HCT116 (cell line): ENCODE measurements at regions not wholly inside any gene's neighbourhood (a gene's known extent, or its start where the extent isn't known, plus 50 kb on each side); places are given as distances from the start of the nearest gene placed in this dataset.

ENCODE experiments used
- EZH2 ChIP-seq: fragments of 200-600 bp; sonication (generic); IDR thresholded peaks from 2 replicates; pipeline ENCODE4 v1.6.1; 2017; ENCODE audit warnings: antibody characterized with exemption, mixed run types
- EZH2phosphoT487 ChIP-seq: fragments of 200-600 bp; IDR thresholded peaks from 2 replicates; pipeline ENCODE4 v1.6.1; 2018; ENCODE audit warnings: antibody characterized with exemption, borderline replicate concordance
- POLR2A ChIP-seq: IDR thresholded peaks from 2 replicates; pipeline ENCODE4 v1.7.0; 2011; ENCODE audit warnings: borderline replicate concordance; ENCODE audit not compliant: insufficient read depth, insufficient read length; ENCODE audit errors: extremely low read depth
- POLR2AphosphoS5 ChIP-seq: IDR thresholded peaks from 2 replicates; pipeline ENCODE4 v1.6.1; 2011; ENCODE audit warnings: mild to moderate bottlenecking, low read depth, low read length, moderate library complexity
- SP1 ChIP-seq: IDR thresholded peaks from 2 replicates; pipeline ENCODE4 v1.6.1; 2012; ENCODE audit warnings: low read depth
- ZNF274 ChIP-seq: fragments of 200-500 bp; sonication (Bioruptor generic); IDR thresholded peaks from 2 replicates; pipeline ENCODE4 v1.6.1; 2014; ENCODE audit warnings: mild to moderate bottlenecking, low read depth, low read length, inconsistent platforms
- TF ChIP-seq, protein P1 (sequence below), 3 experiments: fragments of 200-600 bp in 1 of 3; sonication (generic) in 1 of 3; IDR thresholded peaks in 2 of 3; conservative IDR thresholded peaks in 1 of 3; 2 replicates each; pipeline ENCODE4 v1.5.1; 2012 to 2017; ENCODE audit warnings: low read depth in 2 of 3, low read length in 2 of 3, antibody characterized with exemption in 1 of 3, borderline replicate concordance in 1 of 3, control low read depth in 1 of 3, mild to moderate bottlenecking in 1 of 3, mixed read lengths in 1 of 3, mixed run types in 1 of 3, moderate library complexity in 1 of 3; ENCODE audit not compliant: insufficient read depth in 1 of 3
- TF ChIP-seq, protein P2 (sequence below): IDR thresholded peaks from 2 replicates; pipeline ENCODE4 v1.6.1; 2012; ENCODE audit warnings: low read depth

DNA sequence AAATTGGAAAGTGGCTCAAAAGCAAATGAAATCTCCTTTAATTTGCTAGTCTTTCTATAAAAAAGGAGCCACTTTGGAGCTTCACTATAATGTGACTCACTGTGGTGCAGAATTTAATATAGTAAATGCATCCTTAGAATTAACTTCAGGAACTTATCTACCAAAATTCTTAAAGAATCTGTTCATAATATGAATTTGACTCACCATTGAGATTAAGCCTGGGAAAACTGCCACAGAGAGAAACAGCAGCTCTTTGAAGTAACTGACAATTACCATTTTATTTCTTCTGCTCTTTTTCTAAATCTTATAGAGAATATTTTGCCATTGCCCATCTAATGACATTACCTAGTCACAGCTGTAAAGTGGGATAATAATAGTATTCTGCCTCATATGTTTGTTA, 211.9 kb upstream of the CDH6 start:
- TF ChIP-seq, protein P1, sequence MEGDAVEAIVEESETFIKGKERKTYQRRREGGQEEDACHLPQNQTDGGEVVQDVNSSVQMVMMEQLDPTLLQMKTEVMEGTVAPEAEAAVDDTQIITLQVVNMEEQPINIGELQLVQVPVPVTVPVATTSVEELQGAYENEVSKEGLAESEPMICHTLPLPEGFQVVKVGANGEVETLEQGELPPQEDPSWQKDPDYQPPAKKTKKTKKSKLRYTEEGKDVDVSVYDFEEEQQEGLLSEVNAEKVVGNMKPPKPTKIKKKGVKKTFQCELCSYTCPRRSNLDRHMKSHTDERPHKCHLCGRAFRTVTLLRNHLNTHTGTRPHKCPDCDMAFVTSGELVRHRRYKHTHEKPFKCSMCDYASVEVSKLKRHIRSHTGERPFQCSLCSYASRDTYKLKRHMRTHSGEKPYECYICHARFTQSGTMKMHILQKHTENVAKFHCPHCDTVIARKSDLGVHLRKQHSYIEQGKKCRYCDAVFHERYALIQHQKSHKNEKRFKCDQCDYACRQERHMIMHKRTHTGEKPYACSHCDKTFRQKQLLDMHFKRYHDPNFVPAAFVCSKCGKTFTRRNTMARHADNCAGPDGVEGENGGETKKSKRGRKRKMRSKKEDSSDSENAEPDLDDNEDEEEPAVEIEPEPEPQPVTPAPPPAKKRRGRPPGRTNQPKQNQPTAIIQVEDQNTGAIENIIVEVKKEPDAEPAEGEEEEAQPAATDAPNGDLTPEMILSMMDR (IDR thresholded peaks at IDR 0.05 in 2 of 3, conservative IDR thresholded peaks at IDR 0.05 in 1 of 3; ENCODE audit: borderline replicate concordance in 1 of 3, insufficient read depth in 1 of 3, low read depth in 2 of 3, low read length in 2 of 3), result no peak
- TF ChIP-seq ZNF274 (no peak), POLR2AphosphoS5 (no peak), EZH2phosphoT487 (no peak), EZH2 (no peak), POLR2A (no peak), SP1 (no peak)
- TF ChIP-seq, protein P2, sequence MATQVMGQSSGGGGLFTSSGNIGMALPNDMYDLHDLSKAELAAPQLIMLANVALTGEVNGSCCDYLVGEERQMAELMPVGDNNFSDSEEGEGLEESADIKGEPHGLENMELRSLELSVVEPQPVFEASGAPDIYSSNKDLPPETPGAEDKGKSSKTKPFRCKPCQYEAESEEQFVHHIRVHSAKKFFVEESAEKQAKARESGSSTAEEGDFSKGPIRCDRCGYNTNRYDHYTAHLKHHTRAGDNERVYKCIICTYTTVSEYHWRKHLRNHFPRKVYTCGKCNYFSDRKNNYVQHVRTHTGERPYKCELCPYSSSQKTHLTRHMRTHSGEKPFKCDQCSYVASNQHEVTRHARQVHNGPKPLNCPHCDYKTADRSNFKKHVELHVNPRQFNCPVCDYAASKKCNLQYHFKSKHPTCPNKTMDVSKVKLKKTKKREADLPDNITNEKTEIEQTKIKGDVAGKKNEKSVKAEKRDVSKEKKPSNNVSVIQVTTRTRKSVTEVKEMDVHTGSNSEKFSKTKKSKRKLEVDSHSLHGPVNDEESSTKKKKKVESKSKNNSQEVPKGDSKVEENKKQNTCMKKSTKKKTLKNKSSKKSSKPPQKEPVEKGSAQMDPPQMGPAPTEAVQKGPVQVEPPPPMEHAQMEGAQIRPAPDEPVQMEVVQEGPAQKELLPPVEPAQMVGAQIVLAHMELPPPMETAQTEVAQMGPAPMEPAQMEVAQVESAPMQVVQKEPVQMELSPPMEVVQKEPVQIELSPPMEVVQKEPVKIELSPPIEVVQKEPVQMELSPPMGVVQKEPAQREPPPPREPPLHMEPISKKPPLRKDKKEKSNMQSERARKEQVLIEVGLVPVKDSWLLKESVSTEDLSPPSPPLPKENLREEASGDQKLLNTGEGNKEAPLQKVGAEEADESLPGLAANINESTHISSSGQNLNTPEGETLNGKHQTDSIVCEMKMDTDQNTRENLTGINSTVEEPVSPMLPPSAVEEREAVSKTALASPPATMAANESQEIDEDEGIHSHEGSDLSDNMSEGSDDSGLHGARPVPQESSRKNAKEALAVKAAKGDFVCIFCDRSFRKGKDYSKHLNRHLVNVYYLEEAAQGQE, result no peak
